NCI-H128 (cell line): ENCODE measurements at regions not wholly inside any gene's neighbourhood (a gene's known extent, or its start where the extent isn't known, plus 50 kb on each side); places are given as distances from the start of the nearest gene placed in this dataset.

Experiments
- DNase-seq: peaks from one replicate; lab custom pipeline; 2025; ENCODE audit not compliant: unreplicated experiment; lab: John Stamatoyannopoulos, UW

GRCh38 chr4:110953191-110953590 lies 330.3 kb upstream of the PITX2 start:
- DNase-seq, result no peak

GRCh38 chr4:110953898-110954297 lies 331.0 kb upstream of the PITX2 start:
- no peak for DNase-seq

GRCh38 chr4:110955748-110956147 lies 332.9 kb upstream of the PITX2 start:
- DNase-seq, result no peak

- no peak for DNase-seq
These were observed 336.3 kb upstream of the PITX2 start for GRCh38 chr4:110959041-110959643.

GRCh38 chr4:110961066-110961465 lies 338.2 kb upstream of the PITX2 start:
- DNase-seq, result no peak

GRCh38 chr4:110962616-110963015 lies 339.7 kb upstream of the PITX2 start:
- no peak for DNase-seq

GRCh38 chr4:110963662-110964280 lies 340.9 kb upstream of the PITX2 start:
- no peak for DNase-seq

- DNase-seq, result no peak
These were observed 345.1 kb upstream of the PITX2 start for GRCh38 chr4:110967936-110968335.

- no peak for DNase-seq
These were observed 347.8 kb upstream of the PITX2 start for GRCh38 chr4:110970642-110971041.

- no peak for DNase-seq
These were observed 352.5 kb upstream of the PITX2 start for GRCh38 chr4:110975338-110975737.

- no peak for DNase-seq
These were observed 354.7 kb upstream of the PITX2 start for GRCh38 chr4:110977554-110977953.

GRCh38 chr4:110978761-110979160 lies 355.9 kb upstream of the PITX2 start:
- DNase-seq, result no peak

- no peak for DNase-seq
These were observed 359.6 kb upstream of the PITX2 start for GRCh38 chr4:110982486-110982885.

- no peak for DNase-seq
These were observed 365.8 kb upstream of the PITX2 start for GRCh38 chr4:110988722-110989121.

- no peak for DNase-seq
These were observed 366.2 kb upstream of the PITX2 start for GRCh38 chr4:110989125-110989524.

- DNase-seq, result no peak
These were observed 371.9 kb upstream of the PITX2 start for GRCh38 chr4:110994781-110995180.

GRCh38 chr4:110998320-110998719 lies 375.4 kb upstream of the PITX2 start:
- DNase-seq, result no peak

- no peak for DNase-seq
These were observed 388.6 kb upstream of the PITX2 start for GRCh38 chr4:111011458-111011857.

- DNase-seq, result no peak
These were observed 391.0 kb upstream of the PITX2 start for GRCh38 chr4:111013846-111014245.

- DNase-seq, result no peak
These were observed 391.7 kb upstream of the PITX2 start for GRCh38 chr4:111014537-111014936.

- no peak for DNase-seq
These were observed 393.5 kb upstream of the PITX2 start for GRCh38 chr4:111016416-111016815.

GRCh38 chr4:111018216-111018615 lies 395.3 kb upstream of the PITX2 start:
- DNase-seq, result no peak

GRCh38 chr4:111020476-111020875 lies 397.6 kb upstream of the PITX2 start:
- no peak for DNase-seq
